IPS-20b (cell line): ENCODE measurements at regions not wholly inside any gene's neighbourhood (a gene's known extent, or its start where the extent isn't known, plus 50 kb on each side); places are given as distances from the start of the nearest gene placed in this dataset.

Experiments used
- H3K27ac ChIP-seq: one replicate; pipeline ENCODE4 v1.5.1; 2013; ENCODE audit warnings: low read length
- H3K27me3 ChIP-seq: 2 replicates; pipeline ENCODE4 v1.6.1; 2013; ENCODE audit warnings: mild to moderate bottlenecking, low read length, inconsistent platforms; ENCODE audit not compliant: insufficient read depth
- H3K36me3 ChIP-seq: 2 replicates; pipeline ENCODE4 v1.6.1; 2013; ENCODE audit warnings: low read depth, mild to moderate bottlenecking, inconsistent platforms, low read length, moderate library complexity; ENCODE audit not compliant: insufficient read depth
- H3K4me1 ChIP-seq: 2 replicates; pipeline ENCODE4 v1.6.1; 2013; ENCODE audit warnings: mild to moderate bottlenecking, control low read depth, inconsistent platforms, low read length, moderate library complexity; ENCODE audit not compliant: insufficient read depth
- H3K4me3 ChIP-seq: 2 replicates; pipeline ENCODE4 v1.5.1; 2013; ENCODE audit warnings: mild to moderate bottlenecking, low read length, inconsistent platforms
- H3K9ac ChIP-seq: 2 replicates; pipeline ENCODE4 v1.6.1; 2013; ENCODE audit warnings: low read depth, mild to moderate bottlenecking, inconsistent platforms, low read length, moderate library complexity
- H3K9me3 ChIP-seq: 2 replicates; pipeline ENCODE4 v1.6.1; 2013; ENCODE audit warnings: mild to moderate bottlenecking, low read depth, low read length, inconsistent platforms; ENCODE audit not compliant: insufficient read depth

- Histone ChIP-seq H3K4me3 (no peak overlapping the region), H3K36me3 (no peaks in the 10 kb centered on the region), H3K9me3 (no peaks in the 10 kb centered on the region), H3K27ac (no peak overlapping the region), H3K4me1 (no peaks in the 10 kb centered on the region), H3K27me3 (no peaks in the 10 kb centered on the region), H3K9ac (no peak overlapping the region)
Measured at GRCh38 chr3:182693723-182694122, 99.6 kb upstream of the ATP11B start.

- H3K4me3 ChIP-seq: no peak overlapping the region
- H3K9ac ChIP-seq: no peak overlapping the region
- no peaks in the 10 kb centered on the region for H3K27me3 ChIP-seq
- H3K9me3 ChIP-seq: no peaks in the 10 kb centered on the region
- no peaks in the 10 kb centered on the region for H3K36me3 ChIP-seq
- H3K4me1 ChIP-seq: no peaks in the 10 kb centered on the region
- no peak overlapping the region for H3K27ac ChIP-seq
Measured at GRCh38 chr3:182696916-182697315, 96.4 kb upstream of the ATP11B start.

DNA sequence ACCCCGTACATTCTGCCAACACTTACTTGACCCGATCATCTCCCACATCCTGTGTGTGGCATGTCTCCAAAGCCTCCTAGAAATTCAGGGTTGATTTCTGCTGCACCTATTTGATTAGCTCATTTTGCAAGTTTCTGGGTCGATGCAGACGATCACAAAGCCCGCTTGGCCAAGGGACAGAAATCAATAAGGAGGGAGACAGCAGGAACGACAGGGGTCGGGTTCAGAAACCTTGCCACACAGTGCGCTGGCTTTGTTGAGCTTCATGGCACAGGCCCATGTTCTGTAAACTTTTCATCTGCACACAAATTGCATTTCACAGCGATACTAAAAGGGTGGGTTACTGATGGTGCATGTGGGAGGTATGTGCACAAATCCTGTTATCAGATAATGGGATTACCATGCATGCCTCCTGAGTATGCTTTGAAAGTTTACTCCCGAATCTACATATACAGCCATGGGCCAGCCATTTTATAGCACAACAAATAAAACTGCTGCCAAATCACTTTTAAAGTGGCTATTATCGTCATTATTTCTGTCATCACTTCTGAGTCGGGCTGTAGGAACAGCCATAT, 95.9 kb upstream of the ATP11B start:
- Histone ChIP-seq H3K27ac (no peak overlapping the region), H3K27me3 (no peaks in the 10 kb centered on the region), H3K36me3 (no peaks in the 10 kb centered on the region)

GRCh38 chr3:182698078-182698477, 95.2 kb upstream of the ATP11B start:
- Histone ChIP-seq H3K27ac (no peak overlapping the region), H3K27me3 (no peaks in the 10 kb centered on the region), H3K9me3 (no peaks in the 10 kb centered on the region), H3K4me3 (no peak overlapping the region), H3K36me3 (no peaks in the 10 kb centered on the region), H3K9ac (no peak overlapping the region), H3K4me1 (no peaks in the 10 kb centered on the region)

More for the DNA sequence above, 95.9 kb upstream of the ATP11B start:
- H3K9ac ChIP-seq: no peak overlapping the region
- H3K4me3 ChIP-seq: no peak overlapping the region
- H3K4me1 ChIP-seq: no peaks in the 10 kb centered on the region
- H3K9me3 ChIP-seq: no peaks in the 10 kb centered on the region

GRCh38 chr3:182699550-182700170, 93.6 kb upstream of the ATP11B start:
- H3K9me3 ChIP-seq: no peaks in the 10 kb centered on the region
- no peak overlapping the region for H3K27ac ChIP-seq
- H3K27me3 ChIP-seq: no peaks in the 10 kb centered on the region
- H3K4me3 ChIP-seq: no peak overlapping the region
- H3K9ac ChIP-seq: no peak overlapping the region
- no peaks in the 10 kb centered on the region for H3K36me3 ChIP-seq
- H3K4me1 ChIP-seq: no peaks in the 10 kb centered on the region

DNA sequence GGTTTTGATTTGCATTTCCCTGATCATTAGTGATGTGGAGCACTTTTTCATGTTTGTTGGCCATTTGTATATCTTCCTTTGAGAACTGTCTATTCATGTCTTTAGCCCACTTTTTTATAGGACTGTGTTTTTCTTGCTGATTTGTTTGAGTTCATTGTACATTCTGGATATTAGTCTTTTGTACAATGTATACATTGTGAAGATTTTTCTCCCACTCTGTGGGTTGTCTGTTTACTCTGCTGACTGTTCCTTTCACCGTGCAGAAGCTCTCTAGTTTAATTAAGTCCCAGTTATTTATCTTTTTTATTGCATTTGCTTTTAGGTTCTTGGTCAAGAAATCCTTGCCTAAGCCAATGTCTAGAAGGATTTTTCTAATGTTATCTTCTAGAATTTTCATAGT, 91.1 kb upstream of the ATP11B start:
- Histone ChIP-seq H3K4me3 (no peak overlapping the region), H3K9me3 (no peaks in the 10 kb centered on the region), H3K36me3 (no peaks in the 10 kb centered on the region), H3K9ac (no peak overlapping the region), H3K27ac (no peak overlapping the region), H3K4me1 (0 out of 2 replicates have a peak, but pooled peaks cover 2% of the 10 kb centered on the region), H3K27me3 (no peaks in the 10 kb centered on the region)

GRCh38 chr3:182703233-182703632, 90.1 kb upstream of the ATP11B start:
- no peaks in the 10 kb centered on the region for H3K27me3 ChIP-seq
- H3K9ac ChIP-seq: no peak overlapping the region
- H3K4me3 ChIP-seq: no peak overlapping the region

DNA sequence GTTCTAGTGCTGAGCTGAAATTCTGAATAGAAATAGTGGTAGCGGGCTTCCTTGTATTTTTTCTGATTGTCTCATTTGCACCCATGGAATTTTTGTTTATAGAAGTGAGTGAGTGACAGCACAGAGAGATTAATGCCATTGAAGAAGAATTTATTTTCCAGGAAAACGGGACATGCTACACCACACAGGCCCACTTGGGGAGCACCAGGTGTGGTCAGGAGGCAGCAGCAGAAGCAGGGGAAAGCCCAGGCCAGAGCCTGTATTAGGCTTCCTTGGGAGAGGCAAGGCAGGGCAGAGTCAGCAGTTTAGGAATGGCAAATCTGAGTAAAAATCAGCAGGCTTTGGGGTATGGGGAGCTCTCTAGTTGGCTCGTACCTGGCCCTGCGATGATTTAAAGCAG, 88.4 kb upstream of the ATP11B start:
- Histone ChIP-seq H3K27ac (no peak overlapping the region), H3K4me3 (no peak overlapping the region), H3K9ac (no peak overlapping the region), H3K36me3 (no peaks in the 10 kb centered on the region), H3K4me1 (0 out of 2 replicates have a peak, but pooled peaks cover 2% of the 10 kb centered on the region), H3K27me3 (no peaks in the 10 kb centered on the region), H3K9me3 (no peaks in the 10 kb centered on the region)

More at GRCh38 chr3:182703233-182703632, 90.1 kb upstream of the ATP11B start:
- Histone ChIP-seq H3K27ac (no peak overlapping the region), H3K4me1 (0 out of 2 replicates have a peak, but pooled peaks cover 2% of the 10 kb centered on the region), H3K9me3 (no peaks in the 10 kb centered on the region), H3K36me3 (no peaks in the 10 kb centered on the region)

- H3K9me3 ChIP-seq: no peaks in the 10 kb centered on the region
- no peak overlapping the region for H3K9ac ChIP-seq
- no peak overlapping the region for H3K27ac ChIP-seq
- H3K4me3 ChIP-seq: no peak overlapping the region
- H3K36me3 ChIP-seq: no peaks in the 10 kb centered on the region
- 0 out of 2 replicates have a peak, but pooled peaks cover 2% of the 10 kb centered on the region for H3K4me1 ChIP-seq
- H3K27me3 ChIP-seq: no peaks in the 10 kb centered on the region
Measured at GRCh38 chr3:182708810-182709209, 84.5 kb upstream of the ATP11B start.

- H3K36me3 ChIP-seq: no peaks in the 10 kb centered on the region
- no peaks in the 10 kb centered on the region for H3K27me3 ChIP-seq
- H3K4me3 ChIP-seq: no peak overlapping the region
- no peaks in the 10 kb centered on the region for H3K9me3 ChIP-seq
- H3K9ac ChIP-seq: no peak overlapping the region
- 0 out of 2 replicates have a peak, but pooled peaks cover 2% of the 10 kb centered on the region for H3K4me1 ChIP-seq
- H3K27ac ChIP-seq: no peak overlapping the region
Measured at GRCh38 chr3:182709306-182709705, 84.0 kb upstream of the ATP11B start.

DNA sequence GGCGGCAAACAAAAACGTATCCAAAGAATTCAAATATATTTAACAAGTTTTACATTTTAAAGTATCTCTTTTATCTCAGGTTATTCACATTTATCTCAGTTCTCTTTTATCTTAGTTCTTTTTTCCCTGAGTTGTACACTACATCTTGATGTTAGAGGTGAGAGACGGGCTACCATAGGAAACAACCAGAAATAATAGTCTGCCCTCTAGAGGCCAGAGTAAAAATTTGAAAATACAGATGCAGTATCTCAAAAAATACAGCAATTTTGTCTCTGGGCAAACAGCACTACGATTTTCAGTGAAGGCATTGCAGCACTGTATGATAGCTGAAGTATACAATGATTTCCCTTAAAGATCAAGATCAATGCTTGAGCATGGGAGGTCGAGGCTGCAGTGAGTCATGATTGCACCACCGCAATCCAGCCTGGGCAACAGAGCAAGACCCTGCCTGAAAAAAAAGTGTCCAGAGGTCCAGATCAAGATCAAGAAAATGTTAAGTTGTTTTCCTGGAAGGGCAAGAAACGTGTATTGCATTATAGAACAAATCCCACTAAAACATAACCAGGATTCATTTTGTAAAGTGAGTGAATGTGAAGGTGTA, 82.6 kb upstream of the ATP11B start:
- Histone ChIP-seq H3K27me3 (no peaks in the 10 kb centered on the region), H3K9ac (no peak overlapping the region), H3K9me3 (no peaks in the 10 kb centered on the region), H3K27ac (no peak overlapping the region), H3K36me3 (no peaks in the 10 kb centered on the region), H3K4me1 (no peaks in the 10 kb centered on the region), H3K4me3 (no peak overlapping the region)

DNA sequence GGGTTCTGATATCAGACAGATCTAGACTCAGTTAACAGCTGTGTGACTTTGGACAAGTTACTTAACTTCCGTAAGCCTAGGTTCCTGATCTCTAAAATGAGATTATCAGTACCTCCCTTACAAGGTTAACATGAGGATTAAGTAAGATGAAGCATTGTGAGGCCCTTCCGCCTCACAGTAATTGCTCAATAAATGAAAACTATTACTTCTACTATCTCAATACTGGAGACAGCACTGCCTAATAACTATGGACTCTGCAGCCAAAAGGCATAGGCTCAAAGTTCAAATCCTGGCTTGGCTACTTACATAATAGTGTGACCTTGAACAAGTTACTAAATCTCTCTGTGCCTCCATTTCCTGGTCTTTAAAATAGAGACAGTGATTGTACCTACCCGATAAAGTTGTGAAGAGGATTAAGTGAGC, 82.0 kb upstream of the ATP11B start:
- Histone ChIP-seq H3K27ac (no peak overlapping the region), H3K4me3 (no peak overlapping the region), H3K9ac (no peak overlapping the region), H3K9me3 (no peaks in the 10 kb centered on the region), H3K36me3 (no peaks in the 10 kb centered on the region), H3K27me3 (no peaks in the 10 kb centered on the region), H3K4me1 (no peaks in the 10 kb centered on the region)
